IPS-NIHi7 (cell line): ENCODE measurements at regions not wholly inside any gene's neighbourhood (a gene's known extent, or its start where the extent isn't known, plus 50 kb on each side); places are given as distances from the start of the nearest gene placed in this dataset.

ENCODE experiments used
- DNase-seq: peaks from one replicate; pipeline ENCODE4 v3.0.0; 2012; ENCODE audit warnings: mixed read lengths; ENCODE audit errors: extremely low spot score

DNA sequence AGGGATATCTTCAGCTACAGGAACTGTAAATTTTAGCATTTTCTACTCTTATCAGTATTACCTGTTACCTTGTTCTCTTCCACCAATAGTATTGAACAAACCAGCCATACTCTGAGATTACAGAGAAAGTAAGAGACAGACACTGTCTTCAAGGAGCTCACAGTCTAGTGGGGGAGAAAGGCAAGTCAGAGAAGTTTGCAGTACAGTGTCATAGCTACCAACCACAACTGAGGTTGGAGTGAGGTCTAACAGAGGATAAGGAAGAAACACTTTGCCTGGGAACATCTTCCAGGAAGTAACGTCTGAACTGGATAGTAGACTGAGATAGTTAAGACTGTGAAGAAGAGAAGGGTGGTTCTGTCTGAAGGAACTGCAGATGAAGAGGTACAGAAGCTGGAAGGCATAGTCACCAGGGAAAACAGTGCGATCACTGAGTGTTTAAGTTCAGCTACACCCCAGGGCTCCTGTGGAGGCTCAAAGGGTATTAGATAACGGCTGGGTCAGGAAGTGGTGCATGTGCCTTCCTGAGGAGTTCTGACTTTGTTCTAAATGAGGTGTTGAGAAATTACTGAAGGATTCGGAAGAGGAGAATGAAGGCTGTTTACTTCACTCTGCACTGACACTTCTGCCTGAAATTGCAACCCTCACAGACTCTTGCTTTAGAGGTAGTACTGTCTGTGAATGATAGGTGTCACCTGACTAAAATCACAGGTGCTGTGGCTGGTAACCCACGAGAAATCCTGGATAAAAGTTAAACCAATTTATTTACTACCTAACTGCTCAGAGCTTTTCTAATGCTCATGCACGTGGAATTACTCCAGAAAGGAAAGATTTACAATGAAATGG, 841.6 kb downstream of the MAT2B start:
- peak; percentile 15 for DNase-seq

DNA sequence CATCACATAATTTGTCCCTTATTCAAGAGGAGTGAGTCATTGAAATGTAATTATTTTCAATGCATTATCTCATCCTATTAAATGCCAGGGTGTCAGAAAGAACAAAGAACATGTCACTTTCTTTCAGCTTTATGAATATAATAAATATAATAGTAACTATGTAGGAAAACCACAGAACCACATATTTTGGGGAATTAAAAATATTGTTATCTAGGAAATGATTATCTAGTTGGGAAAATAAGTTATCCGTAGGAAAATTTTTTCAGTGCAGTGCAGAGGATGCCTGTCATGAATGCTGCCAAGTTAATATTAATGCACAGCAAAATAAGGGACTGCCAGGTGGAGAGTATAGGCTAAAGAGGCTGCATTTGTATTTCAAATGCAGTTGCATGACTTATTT, 844.8 kb downstream of the MAT2B start:
- no peak for DNase-seq

DNA sequence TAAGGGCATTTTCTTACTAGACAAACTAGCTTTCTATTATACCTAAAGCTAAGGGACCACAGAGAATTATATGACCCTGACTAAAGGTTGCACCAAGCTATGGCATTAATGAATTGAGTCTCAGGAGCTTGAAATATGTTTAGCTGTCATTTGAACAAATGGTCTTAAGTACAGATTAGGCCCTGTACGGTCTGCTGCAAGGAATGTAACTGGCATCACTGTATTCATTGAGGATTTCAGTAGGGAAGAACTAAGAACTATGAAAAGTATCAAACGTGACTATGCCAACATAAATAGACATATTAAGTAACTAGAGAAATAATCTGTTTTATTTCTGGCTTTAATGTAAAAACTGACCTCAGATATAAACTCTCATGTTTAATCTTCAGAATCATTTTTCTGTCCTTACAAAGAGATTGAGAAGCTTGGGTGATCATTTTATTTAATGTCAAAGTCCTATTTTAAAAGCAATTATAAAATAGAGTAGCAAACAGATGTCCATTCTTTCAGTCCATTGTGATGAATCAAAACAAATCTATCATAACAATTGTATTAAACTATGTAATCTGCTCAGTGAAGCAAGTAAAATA, 845.9 kb downstream of the MAT2B start:
- DNase-seq = no peak

DNA sequence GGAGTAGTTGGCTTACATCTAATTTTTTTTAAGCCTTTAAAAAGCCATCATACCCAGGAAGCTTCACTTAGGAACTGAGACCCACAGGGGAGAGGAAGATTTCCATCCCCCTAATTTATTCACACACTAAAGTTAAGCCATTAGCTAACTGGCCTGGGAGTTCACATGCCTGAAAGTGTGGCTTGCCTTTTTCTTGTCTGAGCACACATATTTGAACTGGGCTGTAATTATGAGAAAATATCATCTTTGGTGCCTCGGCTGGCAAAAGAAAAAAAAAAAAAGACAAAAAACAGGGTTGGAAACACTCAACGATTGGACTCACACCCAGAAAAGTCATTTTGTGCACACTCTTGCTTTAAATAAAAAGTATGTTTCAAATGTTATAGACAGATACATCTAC, 847.3 kb downstream of the MAT2B start:
- DNase-seq = no peak

DNA sequence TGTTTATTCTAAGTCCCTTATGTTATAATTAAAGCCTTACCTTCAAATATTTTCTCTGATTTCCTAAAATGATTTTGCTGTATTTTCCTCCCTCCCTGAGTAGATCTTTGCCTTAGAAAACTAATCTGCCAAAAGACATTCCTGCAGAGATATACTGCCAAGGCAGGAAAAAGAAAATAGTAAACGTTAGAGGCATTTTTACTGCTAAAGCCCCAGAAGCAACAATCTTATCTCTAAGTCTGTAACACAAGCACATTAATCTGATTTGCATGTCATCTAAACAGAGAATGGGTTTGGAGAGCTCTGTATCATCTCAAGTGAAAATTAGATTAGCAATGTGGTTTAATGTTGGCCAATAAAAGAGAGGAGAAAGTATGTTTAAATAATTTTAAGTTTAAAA, 847.7 kb downstream of the MAT2B start:
- no peak for DNase-seq

DNA sequence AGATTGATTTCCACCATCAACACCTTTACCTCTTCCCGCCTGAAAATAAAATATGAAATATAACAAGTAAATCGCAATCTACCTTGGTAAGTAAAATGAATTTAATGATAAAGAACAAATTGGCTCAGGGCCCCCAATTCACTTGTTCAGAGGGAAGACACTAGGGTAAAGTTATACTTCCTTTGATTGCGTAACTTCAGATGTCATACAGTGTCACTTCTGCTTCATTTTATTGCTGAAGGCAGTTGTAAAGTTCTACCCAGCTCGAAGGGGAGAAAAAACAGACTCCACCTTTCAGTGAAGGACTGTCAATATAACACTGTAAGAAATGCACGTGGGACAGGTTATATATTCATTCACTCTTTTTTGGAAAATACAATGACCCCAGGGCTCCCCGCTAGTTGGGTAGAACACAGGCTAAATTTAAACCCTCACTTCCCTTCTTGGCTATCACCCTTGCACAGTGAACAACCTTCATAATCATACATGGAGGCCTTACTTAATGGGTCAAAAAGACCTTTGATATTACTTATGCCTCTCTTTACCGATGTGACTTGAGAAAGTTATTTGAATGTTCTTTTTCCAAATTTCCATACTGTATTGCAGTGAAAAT, 848.8 kb downstream of the MAT2B start:
- DNase-seq = no peak

DNA sequence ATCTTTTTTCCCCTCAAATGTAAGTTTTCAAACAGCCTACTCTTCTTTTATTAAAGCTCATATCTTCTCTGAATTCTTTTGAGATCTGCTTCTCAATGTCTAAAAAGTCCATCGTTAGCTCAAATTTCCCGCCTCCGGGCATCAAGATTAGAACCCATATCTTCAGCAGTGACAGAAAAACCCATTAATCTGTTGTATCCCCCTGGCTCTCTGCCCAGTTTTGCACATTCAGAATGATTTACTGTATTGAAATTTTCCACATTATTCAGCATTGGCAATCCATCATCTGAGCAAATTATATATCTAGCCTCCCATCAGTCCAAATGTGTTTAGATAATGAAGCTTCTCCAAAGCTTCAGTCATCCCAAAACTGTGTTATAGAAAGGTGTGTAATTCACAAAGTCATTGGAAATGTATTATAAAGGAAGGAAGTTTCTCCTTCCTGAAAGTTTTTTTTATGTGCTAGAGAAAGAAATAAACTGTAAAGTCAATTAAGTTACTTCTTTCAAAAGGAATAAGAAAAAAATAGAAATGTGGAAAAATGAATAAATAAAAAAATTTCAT, 849.9 kb downstream of the MAT2B start:
- no peak for DNase-seq

DNA sequence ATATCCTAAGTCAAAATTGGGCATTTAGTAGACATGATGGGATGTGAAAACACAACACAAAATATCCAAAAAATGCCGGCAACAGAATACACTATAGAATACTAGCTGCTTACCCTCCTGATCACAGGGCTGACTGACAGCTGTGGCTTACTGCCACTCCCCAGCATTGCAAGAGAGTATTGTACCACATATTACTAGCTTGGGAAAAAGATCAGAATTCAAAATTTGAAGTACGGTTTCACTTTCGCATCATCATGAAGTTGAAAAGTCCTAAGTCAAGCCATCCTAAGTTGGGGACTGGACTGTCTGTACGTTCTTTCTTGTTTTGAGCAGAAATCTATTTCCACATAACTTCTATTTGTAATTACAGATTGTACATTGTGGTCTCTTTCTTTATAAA, 851.4 kb downstream of the MAT2B start:
- DNase-seq = no peak

DNA sequence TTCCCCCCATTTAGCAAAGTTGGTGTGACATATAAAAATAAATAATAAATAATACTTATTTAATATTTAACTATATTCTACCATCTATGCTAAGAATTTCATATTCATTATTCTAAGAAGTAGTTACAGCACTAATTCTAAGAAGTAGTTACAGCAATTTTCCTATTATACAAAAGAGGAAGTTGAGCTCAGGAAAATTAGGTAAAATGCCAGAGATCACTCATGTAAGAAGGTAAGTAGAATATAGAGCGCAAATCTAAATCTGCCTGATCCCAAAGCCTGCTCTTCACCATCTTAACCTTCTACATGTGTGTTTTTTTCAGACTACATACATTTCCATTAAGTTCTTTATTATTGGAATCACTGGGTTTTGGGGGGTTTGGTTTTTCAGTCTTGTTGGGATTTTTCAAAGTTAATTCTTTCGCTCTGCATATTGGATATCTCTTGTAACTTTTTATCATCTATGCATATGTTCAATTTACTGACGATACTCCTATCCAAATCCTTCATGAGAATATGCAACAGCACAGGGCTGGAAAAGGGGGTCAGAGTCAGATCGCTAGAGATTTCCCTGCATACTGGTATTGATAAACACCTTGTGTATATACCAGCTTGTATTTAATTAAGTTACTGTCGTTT, 852.1 kb downstream of the MAT2B start:
- DNase-seq = no peak

DNA sequence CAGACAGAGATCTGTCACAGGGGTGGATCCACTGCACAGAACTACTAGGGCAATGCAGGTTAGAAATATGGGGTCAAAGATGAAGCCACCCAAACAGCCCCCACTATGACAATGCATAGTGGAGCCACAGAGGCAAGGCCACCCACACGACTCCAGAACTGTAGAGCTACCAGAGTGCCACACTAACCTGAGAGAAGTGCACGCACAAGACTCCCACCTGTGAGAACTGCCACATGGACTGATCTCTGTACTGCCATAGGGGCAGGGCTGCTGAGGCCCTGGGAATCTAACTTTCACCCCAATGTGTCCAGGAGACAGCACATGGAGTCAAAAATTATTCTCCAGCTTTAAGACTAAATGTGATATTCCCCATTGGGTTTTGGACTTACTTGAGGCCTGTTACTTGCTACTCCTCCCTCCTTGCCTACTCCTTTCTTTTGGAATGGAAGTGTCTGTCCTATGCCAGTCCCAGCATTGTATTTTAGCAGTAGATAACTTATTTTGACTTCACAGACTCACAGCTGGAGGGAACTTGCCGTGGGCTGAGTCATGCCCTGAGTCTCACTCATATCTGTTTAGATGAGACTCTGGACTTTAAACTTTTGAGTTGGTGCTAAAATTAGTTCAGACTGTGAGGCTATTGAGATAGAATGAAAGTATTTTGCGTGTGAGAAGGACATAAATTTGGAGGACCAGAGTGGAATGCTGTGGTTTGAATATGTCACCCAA, 853.3 kb downstream of the MAT2B start:
- no peak for DNase-seq

DNA sequence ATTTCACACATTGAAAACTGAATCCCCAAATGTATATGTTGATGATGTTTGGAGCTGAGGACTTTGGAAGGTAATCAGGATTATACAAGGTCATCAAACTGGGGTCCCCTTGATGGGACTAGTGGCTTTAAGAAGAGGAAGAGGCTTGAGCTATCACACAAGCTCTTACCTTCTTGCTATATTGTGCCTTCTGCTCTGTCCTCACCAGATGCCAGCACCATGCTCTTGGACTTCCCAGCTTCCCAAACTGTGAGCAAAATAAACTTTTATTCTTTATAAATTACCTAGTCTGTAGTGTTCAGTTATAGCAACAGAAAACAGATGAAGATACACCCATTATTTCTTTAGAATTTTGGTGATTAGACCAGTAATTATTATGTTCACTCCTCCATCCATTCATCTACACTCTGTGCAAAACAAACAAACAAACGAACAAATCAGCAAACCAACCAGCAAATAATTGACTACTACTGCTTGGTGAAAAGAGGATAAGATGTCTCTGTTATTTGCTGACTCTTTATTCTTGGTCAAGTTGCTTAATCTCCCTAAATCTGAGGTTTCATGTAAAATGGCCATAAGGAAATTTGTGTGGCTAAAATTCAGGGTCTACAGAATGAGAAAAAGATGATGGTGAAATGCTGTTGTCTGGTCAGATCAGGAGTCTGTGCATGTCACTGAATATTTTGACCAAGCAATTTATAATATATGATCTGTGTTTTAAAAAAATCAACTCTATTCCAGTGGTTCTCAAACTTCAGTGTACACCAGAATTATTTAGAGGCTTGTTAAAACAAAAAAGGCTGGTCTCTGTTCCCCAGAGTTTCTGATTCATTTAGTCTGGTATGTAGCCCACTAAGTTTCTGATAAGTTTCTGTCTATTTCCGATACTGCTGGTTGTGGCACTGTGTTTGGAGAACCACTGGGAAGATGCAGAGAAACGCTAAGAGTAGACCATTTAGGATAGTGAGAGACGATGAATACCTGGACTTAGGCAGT, 854.1 kb downstream of the MAT2B start:
- no peak for DNase-seq

DNA sequence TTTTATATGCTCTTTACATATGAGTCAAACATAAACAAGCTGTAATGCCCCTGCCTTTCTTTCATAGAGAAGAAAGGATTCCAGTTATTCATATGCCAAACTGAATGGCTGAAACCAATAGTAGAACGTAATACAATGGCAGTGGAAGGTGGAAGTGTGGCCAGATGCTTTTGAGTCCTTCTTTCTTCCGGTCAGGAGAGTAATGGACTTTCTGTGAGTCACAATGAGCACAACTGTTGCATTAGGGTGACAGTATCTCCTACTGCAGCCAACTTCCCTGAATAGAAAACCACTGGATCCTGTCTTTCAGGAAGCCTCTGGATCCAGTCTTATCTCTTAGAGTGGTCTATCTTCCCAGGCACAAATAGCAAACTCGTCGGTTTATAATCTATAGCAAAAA, 855.2 kb downstream of the MAT2B start:
- DNase-seq = no peak

DNA sequence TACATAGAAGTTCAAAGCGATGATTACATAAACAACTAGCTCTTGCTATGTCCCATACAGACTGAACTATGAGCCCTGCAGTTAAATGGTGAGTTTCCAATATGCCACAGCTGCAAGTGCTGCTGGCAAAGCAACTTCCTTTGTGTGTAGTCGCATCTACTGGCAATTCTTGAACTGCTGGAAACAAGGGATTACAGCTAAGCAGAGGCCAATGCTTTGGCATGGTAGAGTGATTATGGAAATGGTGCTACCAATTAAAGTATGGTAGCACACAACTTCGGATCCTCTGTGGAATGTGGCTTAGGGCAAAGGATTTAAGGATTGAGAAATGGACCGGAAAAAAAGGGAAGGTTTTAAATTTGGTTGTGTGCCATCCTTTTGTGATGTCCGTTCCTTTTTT, 856.6 kb downstream of the MAT2B start:
- no peak for DNase-seq

DNA sequence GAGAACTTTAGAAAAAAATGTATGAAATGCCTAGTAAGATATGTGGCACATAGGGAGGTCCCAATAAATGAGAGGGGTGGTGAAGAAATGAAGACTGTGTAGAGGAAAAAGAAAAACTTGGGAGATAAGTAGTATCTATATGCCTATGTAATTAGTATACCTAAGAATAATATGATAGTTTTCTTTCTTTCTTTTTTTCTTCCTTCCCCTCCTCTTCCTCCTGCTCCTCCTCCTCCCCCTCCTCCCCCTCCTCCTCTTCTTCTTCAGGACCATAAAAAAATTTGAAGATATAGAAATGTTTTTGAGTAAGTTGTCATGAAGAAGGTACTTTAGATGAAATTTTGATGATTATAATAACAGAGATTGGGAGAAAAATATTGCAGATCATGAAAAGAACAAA, 857.4 kb downstream of the MAT2B start:
- no peak for DNase-seq

DNA sequence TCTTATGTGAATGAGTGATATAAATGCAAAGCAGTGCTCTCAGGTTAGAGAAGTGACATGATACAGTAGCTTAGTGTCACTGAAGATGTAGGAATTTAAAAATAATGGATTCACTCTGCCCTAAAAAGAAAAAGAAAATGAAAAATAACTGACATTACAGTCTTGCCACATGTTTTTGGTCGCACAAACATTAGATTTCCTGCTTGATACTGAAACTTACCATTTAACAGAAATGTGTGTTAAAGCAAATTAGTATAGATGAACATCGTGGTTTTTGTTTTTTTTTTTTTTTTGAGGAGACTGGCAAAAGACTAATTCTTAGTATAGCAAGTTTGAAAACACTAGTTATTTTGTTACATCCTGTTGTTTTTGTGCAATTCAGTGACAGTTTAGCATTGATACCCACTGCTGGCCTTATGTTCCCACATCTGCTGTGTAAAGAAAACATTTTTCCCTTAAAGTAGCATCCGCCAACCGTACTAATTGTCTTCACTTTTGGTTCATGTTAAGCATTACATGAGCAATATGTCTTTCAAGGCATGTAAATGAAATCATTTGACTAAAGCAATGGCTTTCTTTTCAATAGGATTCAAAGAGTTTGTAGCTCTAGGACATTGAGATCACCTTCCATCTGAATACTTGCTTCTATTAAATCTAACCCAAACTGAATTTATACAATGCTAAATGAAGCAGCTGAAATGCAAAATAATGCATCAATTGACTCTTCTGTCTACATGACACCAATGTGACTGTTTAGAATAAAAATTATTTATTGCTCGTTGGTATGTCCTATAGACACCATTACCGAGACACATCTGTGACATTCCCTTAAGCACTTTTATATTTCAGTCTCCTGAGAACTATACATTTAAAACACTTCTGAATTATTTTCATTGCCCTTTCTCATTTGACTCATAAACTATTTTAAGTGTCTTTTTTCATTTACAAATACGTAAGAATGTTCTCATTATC, 859.1 kb downstream of the MAT2B start:
- no peak for DNase-seq

DNA sequence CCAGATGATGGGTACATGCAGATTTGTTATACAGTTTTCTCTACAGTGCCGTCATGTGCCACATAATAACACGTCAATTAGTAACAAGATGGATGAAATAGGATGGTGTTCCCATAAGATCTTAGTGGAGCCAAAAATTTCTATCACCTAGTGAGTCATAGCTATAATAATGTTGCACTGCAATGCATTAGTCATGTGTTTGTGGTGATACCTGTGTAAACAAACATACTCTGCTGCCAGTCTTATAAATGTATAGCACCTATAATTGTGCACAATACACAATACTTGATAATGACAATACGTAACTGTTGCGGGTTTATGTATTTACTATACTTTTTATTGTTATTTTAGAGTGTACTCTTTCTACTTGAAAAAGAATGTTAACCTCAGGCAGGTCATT, 865.4 kb downstream of the MAT2B start:
- DNase-seq = no peak

DNA sequence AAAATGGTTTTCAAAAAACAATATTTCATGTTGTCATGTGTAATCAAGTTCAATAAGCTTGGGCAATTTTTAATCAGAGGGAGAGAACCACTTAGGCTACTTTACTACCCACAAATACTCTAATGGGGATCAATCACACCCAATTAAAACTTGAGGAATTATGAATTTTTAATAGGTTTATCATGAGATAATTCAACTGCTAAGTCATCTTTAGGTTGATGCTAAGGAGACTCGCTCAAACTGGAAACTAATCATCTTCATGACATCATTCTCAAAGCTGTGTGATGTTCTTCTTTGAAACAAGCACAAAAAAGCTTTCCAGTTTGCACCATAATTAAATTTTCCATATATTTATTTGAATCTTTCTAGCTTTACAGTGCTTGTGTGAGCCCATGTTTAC, 867.5 kb downstream of the MAT2B start:
- no peak for DNase-seq

DNA sequence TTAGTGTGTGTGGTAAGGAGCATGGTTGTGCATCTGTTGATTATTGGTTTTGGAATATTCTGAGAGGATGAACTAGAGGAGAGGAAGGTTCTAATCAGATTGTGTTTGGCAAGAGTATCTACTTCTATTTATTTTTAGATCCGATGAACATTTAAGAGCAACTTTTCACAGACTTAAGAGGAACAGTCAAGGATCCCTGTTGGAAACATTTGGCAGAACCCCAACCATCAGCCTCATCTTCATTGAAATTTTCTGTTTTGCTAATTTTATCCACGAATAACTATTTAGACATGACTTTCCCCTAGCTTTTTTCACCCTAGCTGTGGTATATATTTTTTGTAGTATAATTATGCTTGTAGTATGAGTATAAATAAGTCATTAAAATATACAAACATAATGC, 868.5 kb downstream of the MAT2B start:
- DNase-seq = no peak

DNA sequence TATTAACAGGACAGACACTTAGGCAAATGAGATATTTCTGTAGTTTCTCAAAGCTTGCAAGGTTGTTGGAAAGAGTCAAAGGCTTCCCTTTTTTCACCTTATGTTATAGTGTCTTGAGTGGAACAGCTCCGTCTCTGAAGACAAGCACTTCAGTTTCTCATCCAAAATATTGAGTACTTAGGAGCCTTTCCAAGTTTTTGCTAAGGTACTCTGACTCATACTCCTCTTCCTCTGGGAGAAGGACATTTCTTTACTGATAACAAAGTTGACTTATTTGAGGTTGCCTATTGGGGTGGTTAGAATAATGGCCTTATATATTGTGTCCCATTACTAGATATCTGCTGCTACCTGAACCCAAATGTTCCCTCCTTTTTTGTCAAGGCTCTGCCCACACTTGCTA, 869.6 kb downstream of the MAT2B start:
- DNase-seq = no peak
